NCI-H2171 treated with DMSO at 0.1 percent for 48 hours (cell line): ENCODE measurements at regions not wholly inside any gene's neighbourhood (a gene's known extent, or its start where the extent isn't known, plus 50 kb on each side); places are given as distances from the start of the nearest gene placed in this dataset.
A peak's percentile ranks its signal among the peaks of the same experiment; 100 is the strongest.

Experiments
- DNase-seq: peaks from one replicate; lab custom pipeline; 2025; lab: John Stamatoyannopoulos, UW

GRCh38 chr11:70725739-70726138 is 327.4 kb downstream of the CTTN start:
- DNase-seq: no peak

DNA sequence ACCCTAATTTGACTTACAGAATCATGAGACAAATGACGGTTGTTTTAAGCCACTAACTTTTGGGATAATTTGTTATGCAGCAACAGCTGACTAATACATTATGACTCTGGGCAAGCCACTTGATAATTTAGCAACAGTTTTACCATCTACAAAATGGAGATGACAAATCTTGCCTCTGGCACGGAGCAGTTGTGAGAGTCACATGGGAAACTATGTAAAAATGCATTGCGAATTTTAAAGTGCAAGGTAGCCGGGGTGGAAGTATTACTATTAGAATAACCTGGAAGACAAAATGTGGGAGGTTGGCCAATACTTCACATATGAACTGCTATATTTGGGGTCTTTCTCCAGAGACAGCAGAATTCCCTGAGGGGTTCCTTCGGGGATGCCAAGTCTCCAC is 328.7 kb downstream of the CTTN start:
- DNase-seq: no peak

DNA sequence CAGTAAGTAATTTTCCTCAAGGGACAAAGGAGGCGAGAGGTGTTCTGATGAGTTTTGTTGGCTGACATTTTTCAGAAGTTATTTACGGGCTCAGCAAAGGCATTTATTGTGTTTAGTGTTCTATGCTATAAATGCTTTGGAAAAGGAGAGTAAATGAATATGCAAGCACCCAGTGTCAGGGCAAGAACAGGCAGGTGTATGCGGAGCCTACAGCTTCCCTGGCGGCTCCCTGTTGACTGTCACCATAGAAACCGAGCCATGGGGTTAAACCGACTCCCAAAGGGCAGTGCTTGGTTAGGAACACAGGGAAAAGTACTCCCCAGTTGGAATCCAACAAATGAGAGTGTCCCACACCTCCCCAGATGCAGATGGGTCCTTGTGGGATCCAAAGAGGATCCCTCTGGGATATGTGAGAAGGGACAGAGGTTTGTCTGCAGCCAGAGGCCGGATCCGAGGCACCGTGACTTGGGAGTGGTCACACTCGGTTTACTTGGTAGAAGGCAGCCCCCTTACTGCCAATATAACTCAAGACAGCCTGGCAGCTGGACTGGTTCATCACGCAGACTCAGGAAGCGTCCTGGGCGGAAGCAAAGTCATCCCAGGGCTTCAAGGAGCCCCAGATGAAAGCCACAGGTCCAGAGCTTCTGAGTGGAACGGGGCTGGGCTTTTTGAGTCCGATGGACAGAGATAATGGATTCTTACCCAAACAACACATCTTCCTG is 329.7 kb downstream of the CTTN start:
- DNase-seq: peak; percentile 84

- no peak for DNase-seq
Measured at GRCh38 chr11:70729949-70730348, 331.6 kb downstream of the CTTN start.

GRCh38 chr11:70730411-70730810 is 332.1 kb downstream of the CTTN start:
- DNase-seq: no peak

- DNase-seq: no peak
Measured at GRCh38 chr11:70731271-70732022, 333.1 kb downstream of the CTTN start.

- DNase-seq: no peak
Measured at GRCh38 chr11:70732023-70732880, 333.9 kb downstream of the CTTN start.

- DNase-seq: no peak
Measured at GRCh38 chr11:70732881-70733196, 334.5 kb downstream of the CTTN start.

GRCh38 chr11:70733327-70734325 is 335.3 kb downstream of the CTTN start:
- DNase-seq: no peak

DNA sequence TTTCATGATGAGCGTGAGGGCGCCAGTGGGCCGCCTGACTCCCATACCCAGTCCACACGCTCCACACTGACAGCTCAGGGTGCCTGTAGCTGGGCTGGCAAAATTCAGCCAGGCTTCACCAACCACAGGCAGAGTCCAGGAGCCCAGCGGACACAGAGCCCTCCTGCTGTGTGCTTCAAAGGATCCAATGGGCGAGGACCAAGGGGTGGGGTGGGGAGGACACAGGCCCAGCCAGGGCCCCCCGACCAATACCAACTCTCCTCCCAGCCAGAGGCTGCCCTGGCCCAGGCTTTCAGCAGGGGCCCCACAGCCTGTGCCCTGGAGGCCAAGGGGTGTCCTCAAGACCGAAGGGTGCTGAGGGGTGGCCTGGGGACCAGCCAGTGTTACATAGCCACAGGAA is 336.1 kb downstream of the CTTN start:
- no peak for DNase-seq

DNA sequence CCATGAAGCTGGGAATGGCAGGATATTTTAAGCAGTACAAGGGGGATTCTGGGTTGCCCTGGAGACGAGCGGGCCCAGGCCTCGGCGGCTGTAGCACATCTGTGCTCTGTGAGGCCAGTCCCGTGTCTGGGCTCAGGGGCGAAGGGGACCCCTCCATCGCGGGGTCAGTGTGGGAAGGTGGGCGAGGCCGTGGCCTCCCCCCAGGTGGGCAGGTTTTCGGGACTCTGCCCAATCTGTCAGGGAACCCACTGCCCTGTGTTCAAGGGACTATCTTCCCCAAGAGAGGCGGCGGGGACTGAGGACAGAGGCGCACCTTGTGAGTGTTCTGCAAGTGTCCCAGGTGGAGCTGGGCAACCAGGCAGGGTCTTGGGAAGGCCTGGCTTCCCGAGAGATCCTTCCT is 336.6 kb downstream of the CTTN start:
- no peak for DNase-seq

DNA sequence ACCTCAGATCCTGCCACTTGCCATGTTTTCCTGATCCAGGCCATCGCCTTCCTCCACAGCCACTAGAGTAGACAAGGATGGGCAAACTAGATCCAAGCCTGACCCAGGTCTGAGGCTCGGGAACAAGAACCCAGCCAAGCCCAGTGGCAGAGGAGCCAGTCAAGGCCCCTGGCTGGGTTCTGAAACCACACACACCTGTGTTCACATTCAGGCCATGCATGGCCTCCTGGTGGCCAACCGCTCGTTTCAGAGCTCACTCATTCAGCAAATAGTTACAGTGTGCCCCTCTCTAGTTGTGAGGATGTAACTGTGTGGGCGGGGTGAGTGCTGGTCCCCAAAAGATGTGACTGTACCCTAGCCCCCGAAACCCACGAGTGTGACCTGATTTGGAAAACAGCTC is 337.6 kb downstream of the CTTN start:
- no peak for DNase-seq

DNA sequence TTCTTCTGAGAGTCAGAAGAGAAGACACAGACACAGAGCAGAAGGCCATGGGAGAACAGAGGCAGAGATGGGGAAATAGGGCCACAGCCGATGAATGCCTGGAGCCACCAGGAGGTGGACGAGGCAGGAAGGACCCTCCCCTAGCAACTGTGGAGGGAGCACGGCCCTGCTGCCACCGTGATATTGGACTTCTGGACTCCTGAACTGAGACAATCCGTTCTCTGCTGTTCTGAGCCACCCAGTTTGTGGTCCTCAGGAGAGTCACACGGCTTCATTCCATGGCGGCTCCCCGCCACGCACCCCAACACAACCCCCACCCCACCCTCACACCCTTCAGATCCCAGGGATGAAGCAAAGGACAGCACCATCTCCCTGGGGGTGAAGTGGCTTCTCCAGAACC is 338.1 kb downstream of the CTTN start:
- DNase-seq: no peak

DNA sequence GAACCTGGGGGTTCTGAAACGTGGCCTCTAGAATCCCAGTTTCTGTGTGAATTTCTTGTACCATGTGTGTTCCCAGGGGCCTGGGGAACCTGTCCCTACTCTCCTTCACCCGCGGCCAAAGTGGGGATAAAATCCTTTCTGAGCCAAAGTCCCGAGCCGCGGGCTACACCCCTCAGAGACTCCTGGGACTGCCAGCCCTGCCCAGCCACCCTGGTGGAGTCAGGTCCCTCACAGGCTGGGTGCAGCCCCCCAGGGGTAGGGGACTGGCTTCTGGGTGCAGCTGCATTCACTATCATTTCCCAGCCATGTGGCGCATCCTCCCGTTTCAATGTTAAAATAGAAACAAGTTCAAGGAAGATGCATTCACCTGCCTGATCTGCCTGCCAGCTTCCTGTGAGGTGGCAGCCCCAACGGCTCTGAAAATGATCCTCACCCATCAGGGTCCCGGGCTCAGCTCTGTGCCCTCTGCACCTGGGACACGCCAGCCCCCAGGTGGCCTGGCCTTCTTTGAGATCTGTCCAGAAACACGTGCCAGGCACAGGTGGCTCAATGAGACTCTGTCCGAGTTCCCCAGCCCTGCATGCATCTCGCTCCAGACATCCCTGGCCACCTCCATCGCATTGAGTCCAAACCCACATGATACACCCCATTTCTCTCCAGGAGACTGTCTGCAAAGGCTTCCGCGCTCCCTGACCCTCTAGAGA is 338.8 kb downstream of the CTTN start:
- DNase-seq: no peak

DNA sequence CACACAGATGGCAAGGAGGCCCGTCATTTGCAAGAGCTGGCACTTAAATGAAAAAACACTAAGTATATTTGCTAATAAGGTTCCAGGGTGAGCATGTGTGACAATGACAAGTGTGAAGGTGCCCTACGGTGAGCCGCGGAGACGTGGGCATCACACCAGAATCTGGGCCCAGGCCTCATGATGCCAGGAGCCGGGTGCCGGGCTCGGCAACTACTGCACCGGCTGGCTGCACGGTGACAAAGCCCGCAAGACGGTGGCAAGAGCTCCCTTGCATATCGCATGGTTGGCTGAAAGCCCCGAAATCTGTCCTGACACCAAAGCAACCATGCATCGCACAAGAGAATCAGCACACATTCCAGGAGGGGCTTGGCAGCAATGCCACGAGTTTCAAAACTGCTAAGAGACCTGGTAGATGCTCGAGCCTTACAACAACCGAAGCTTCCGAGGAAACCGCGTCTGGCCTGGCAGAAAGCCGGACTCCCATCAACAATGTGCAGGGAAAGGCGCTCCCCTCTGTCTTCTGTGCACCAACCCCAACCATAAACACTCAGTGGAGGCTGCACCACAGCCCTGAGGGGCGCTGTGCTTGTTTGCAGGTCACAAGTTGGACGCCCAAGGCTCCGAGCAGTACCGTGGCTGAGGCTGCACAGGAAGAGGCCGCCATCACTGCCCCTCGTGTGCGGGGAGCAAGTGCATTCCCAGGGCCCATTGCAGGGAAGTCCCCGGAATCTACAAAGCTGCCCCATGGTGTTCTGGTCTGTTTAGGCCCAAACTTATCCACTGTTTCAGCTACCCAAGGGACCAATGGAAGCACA is 339.7 kb downstream of the CTTN start:
- no peak for DNase-seq

DNA sequence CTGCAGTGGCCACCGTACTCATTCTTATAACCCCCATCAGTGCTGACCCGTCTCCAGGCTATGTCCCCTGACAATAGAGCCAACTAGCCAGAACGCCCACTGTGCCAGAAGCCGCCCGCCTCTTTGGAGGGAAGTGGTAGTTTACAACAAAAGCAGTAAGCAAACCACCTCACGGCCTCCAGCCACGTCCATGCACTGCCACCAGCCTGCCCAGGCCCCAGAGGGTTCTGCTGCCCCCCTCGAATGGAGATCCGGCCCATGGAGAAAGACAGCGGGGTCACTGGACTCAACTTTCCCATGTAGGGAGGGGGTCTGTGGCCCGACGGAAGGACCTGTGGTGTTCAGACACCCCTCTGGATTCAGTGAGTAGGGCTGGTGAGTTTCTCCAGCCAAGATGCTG is 340.3 kb downstream of the CTTN start:
- no peak for DNase-seq

- DNase-seq: no peak
Measured at GRCh38 chr11:70739091-70739490, 340.8 kb downstream of the CTTN start.

DNA sequence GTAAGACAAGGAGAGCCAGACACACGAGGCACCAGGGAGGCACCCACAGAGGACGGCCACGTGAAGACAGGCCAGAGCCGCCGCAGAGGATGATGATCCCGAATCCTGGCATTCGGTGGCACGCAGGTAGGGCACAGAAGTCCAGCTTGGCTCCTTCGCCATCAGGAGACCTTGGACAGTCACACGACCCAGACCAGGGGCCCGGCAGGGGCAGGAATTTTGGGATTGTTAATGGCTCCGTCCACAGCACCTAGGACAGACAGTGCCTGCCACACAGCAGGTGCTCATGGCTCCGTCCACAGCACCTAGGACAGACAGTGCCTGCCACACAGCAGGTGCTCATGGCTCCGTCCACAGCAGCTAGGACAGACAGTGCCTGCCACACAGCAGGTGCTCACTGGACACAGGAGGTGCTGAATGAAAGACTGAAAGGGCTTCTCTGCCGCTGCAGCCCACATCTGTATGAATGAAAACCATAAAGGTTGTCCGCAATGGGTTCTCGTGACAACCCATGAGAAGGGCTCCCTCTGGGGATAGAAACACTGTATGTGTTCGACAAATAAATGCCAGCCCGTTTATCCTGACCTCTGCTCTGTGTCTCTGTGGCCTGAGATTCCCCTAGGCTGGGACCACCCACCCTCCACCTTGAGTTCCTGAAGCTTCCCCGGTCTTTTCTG is 341.6 kb downstream of the CTTN start:
- no peak for DNase-seq

- no peak for DNase-seq
Measured at GRCh38 chr11:70740488-70740851, 342.1 kb downstream of the CTTN start.

- DNase-seq: no peak
Measured at GRCh38 chr11:70741085-70741484, 342.8 kb downstream of the CTTN start.
